ENCODE measurements at regions not wholly inside any gene's neighbourhood (a gene's known extent, or its start where the extent isn't known, plus 50 kb on each side); places are given as distances from the start of the nearest gene placed in this dataset.

DNA sequence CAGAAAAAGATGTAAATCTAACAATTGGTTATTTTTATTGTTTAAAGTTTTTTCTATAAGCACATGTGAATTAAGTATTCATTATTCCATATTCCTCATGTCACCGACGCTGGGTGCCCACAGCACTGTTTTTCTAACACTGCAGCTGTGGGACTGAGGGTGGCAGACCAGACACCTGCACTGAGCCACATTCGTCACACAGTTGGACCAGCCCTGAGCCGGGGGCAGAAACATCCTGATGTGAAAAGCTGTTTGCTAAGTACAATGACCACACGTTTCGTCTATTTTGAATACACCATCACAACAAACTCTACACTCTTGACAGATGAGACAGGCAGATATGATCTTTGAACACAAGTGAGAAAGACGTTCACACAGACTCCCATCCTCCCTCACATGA lies 749.5 kb downstream of the KCNJ18 start:
- ATAC-seq = no peak
- no peak overlapping the region for H3K27ac ChIP-seq (ENCODE audit: low read depth, low read length)
- DNase-seq (ENCODE audit: low read depth, low spot score) = no peak
- no peaks in the 10 kb centered on the region for H3K9me2 ChIP-seq (ENCODE audit: insufficient read depth)
- H3K79me2 ChIP-seq (ENCODE audit: insufficient read depth, low read length) = no peaks in the 10 kb centered on the region
- H4K20me1 ChIP-seq (ENCODE audit: insufficient read depth) = no peaks in the 10 kb centered on the region
- H3K9me3 ChIP-seq (ENCODE audit: control insufficient read depth in 1 of 2, insufficient read depth in 1 of 2, low read depth in 1 of 2, low read length in 2 of 2) = peaks cover 0 to 16% of the 10 kb centered on the region in 2 experiments; a peak in 1 of 4 replicates
- intact Hi-C loops (cut with micrococcal nuclease) = no loop called here
- H3K36me3 ChIP-seq (ENCODE audit: control insufficient read depth in 1 of 2, insufficient read depth in 2 of 2, low read length in 2 of 2) = no peaks in the 10 kb centered on the region
- H3K27me3 ChIP-seq (ENCODE audit: insufficient read depth, low read length) = no peaks in the 10 kb centered on the region
- no TSS peak for BruUV-seq (replicated peaks)
- ChIA-PET POLR2A (no interaction called here), RAD21 (ENCODE audit: low non-redundant PET in 1 of 2, low total read pairs in 2 of 2, uncharacterized antibody in 2 of 2, unreplicated experiment in 2 of 2) (no interaction called here), CTCF (no interaction called here)
- TF ChIP-seq POLR2A (IDR thresholded peaks at IDR 0.05; ENCODE audit: borderline replicate concordance, extremely low read depth, insufficient read depth, insufficient read length) = no peak
- TF ChIP-seq, protein P1, sequence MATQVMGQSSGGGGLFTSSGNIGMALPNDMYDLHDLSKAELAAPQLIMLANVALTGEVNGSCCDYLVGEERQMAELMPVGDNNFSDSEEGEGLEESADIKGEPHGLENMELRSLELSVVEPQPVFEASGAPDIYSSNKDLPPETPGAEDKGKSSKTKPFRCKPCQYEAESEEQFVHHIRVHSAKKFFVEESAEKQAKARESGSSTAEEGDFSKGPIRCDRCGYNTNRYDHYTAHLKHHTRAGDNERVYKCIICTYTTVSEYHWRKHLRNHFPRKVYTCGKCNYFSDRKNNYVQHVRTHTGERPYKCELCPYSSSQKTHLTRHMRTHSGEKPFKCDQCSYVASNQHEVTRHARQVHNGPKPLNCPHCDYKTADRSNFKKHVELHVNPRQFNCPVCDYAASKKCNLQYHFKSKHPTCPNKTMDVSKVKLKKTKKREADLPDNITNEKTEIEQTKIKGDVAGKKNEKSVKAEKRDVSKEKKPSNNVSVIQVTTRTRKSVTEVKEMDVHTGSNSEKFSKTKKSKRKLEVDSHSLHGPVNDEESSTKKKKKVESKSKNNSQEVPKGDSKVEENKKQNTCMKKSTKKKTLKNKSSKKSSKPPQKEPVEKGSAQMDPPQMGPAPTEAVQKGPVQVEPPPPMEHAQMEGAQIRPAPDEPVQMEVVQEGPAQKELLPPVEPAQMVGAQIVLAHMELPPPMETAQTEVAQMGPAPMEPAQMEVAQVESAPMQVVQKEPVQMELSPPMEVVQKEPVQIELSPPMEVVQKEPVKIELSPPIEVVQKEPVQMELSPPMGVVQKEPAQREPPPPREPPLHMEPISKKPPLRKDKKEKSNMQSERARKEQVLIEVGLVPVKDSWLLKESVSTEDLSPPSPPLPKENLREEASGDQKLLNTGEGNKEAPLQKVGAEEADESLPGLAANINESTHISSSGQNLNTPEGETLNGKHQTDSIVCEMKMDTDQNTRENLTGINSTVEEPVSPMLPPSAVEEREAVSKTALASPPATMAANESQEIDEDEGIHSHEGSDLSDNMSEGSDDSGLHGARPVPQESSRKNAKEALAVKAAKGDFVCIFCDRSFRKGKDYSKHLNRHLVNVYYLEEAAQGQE (IDR thresholded peaks at IDR 0.05; ENCODE audit: low read depth) = no peak
- no peak for TF ChIP-seq EZH2phosphoT487 (IDR thresholded peaks at IDR 0.05; ENCODE audit: borderline replicate concordance)
- no peak for TF ChIP-seq SIN3A (IDR thresholded peaks at IDR 0.05; ENCODE audit: low read depth)
- TF ChIP-seq, protein P2, sequence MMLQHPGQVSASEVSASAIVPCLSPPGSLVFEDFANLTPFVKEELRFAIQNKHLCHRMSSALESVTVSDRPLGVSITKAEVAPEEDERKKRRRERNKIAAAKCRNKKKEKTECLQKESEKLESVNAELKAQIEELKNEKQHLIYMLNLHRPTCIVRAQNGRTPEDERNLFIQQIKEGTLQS (IDR thresholded peaks at IDR 0.05) = no peak
- no peak for TF ChIP-seq ZFX (IDR thresholded peaks at IDR 0.05)
- no peak for TF ChIP-seq EZH2 (IDR thresholded peaks at IDR 0.05)
- no peak overlapping the region for H3K9ac ChIP-seq (ENCODE audit: low read length)
- H3K4me3 ChIP-seq (replicated peaks in 1 of 2; ENCODE audit: low read depth in 1 of 2, low read length in 2 of 2) = no peak overlapping the region
- no peak overlapping the region for H3K4me2 ChIP-seq (ENCODE audit: low read length)
- H3K4me1 ChIP-seq (ENCODE audit: control insufficient read depth in 1 of 2, insufficient read depth in 2 of 2, low read length in 2 of 2) = no peaks in the 10 kb centered on the region
- H2AFZ ChIP-seq (ENCODE audit: low read depth, low read length, poor library complexity, severe bottlenecking) = no peak overlapping the region

DNA sequence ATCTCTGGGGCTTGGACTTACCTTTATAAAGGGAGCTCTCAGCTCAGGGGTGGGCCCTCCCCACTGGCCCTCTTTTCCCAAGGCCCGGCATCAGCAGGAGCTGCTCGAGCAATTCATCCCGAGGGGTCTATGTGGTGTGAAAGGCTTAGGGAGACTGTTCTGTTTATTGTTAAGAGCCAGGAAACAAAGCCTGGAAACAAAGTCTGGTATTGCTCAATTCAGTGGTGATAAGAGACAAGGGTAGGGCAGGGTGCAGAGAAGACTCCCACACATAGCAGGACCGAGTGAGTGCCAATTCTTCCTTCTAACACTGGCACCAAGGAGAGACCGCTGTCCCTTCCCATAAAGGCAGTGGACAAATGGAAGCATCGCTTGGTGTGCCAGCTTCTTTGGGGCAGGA lies 750.7 kb downstream of the KCNJ18 start:
- H3K27ac ChIP-seq (ENCODE audit: low read depth, low read length) = no peak overlapping the region
- no peak overlapping the region for H3K9ac ChIP-seq (ENCODE audit: low read length)
- no peak overlapping the region for H3K4me2 ChIP-seq (ENCODE audit: low read length)
- CTCF ChIA-PET = no interaction called here
- no peaks in the 10 kb centered on the region for H3K79me2 ChIP-seq (ENCODE audit: insufficient read depth, low read length)
- RAD21 ChIA-PET (ENCODE audit: low non-redundant PET in 1 of 2, low total read pairs in 2 of 2, uncharacterized antibody in 2 of 2, unreplicated experiment in 2 of 2) = no interaction called here
- H3K9me3 ChIP-seq (ENCODE audit: control insufficient read depth in 1 of 2, insufficient read depth in 1 of 2, low read depth in 1 of 2, low read length in 2 of 2) = peaks cover 0 to 19% of the 10 kb centered on the region in 2 experiments; a peak in 1 of 4 replicates
- intact Hi-C loops (cut with micrococcal nuclease) = no loop called here
- H3K4me1 ChIP-seq (ENCODE audit: control insufficient read depth in 1 of 2, insufficient read depth in 2 of 2, low read length in 2 of 2) = no peaks in the 10 kb centered on the region
- no peak for DNase-seq (ENCODE audit: low read depth, low spot score)
- ATAC-seq = no peak
- H3K4me3 ChIP-seq (replicated peaks in 1 of 2; ENCODE audit: low read depth in 1 of 2, low read length in 2 of 2) = no peak overlapping the region
- H4K20me1 ChIP-seq (ENCODE audit: insufficient read depth) = no peaks in the 10 kb centered on the region
- no peak overlapping the region for H2AFZ ChIP-seq (ENCODE audit: low read depth, low read length, poor library complexity, severe bottlenecking)
- TF ChIP-seq EZH2 (IDR thresholded peaks at IDR 0.05) (no peak), ZNF274 (IDR thresholded peaks at IDR 0.05; ENCODE audit: low read depth, low read length) (no peak), ELF1 (IDR thresholded peaks at IDR 0.05; ENCODE audit: borderline replicate concordance, low read depth) (no peak), CBX3 (IDR thresholded peaks at IDR 0.05; ENCODE audit: low read depth) (no peak), TCF7L2 (IDR thresholded peaks at IDR 0.05; ENCODE audit: borderline replicate concordance, extremely low read depth, insufficient read depth, insufficient read length) (no peak)
- no peaks in the 10 kb centered on the region for H3K36me3 ChIP-seq (ENCODE audit: control insufficient read depth in 1 of 2, insufficient read depth in 2 of 2, low read length in 2 of 2)
- POLR2A ChIA-PET = no interaction called here
- no peaks in the 10 kb centered on the region for H3K9me2 ChIP-seq (ENCODE audit: insufficient read depth)
- H3K27me3 ChIP-seq (ENCODE audit: insufficient read depth, low read length) = no peaks in the 10 kb centered on the region
- BruUV-seq (replicated peaks) = no TSS peak

Measured in HCT116 (cell line).